VCaP (cell line): ENCODE measurements at regions not wholly inside any gene's neighbourhood (a gene's known extent, or its start where the extent isn't known, plus 50 kb on each side); places are given as distances from the start of the nearest gene placed in this dataset.

Experiments
- H3K27ac ChIP-seq: fragments of 450-650 bp; 2 replicates; pipeline ENCODE4 v1.5.1; 2017
- TF ChIP-seq, protein P1 (sequence below): fragments of 450-650 bp; conservative IDR thresholded peaks from 2 replicates; pipeline ENCODE4 v1.5.1; 2017; ENCODE audit warnings: mild to moderate bottlenecking, moderate library complexity

DNA sequence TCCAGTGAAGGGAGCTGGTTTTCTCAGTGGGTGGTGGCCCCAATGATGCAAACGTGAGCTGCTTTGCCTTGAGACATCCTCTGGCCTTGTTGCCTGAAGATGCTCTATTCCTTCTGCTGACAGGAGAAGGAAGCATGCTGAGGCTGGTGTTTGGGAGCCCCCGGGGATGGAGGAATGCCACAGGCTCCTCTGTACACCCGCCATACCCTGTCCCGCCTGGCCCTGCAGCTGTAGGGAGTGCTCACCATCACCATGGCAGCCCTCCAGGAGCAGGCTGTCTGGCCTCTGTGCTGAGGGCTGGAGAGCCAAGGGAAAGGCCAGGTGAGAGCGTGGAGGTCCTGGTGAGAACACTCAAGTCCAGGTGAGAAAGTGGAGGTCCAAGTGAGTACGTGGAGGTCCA is 134.4 kb downstream of the MRPL36 start:
- TF ChIP-seq, protein P1, sequence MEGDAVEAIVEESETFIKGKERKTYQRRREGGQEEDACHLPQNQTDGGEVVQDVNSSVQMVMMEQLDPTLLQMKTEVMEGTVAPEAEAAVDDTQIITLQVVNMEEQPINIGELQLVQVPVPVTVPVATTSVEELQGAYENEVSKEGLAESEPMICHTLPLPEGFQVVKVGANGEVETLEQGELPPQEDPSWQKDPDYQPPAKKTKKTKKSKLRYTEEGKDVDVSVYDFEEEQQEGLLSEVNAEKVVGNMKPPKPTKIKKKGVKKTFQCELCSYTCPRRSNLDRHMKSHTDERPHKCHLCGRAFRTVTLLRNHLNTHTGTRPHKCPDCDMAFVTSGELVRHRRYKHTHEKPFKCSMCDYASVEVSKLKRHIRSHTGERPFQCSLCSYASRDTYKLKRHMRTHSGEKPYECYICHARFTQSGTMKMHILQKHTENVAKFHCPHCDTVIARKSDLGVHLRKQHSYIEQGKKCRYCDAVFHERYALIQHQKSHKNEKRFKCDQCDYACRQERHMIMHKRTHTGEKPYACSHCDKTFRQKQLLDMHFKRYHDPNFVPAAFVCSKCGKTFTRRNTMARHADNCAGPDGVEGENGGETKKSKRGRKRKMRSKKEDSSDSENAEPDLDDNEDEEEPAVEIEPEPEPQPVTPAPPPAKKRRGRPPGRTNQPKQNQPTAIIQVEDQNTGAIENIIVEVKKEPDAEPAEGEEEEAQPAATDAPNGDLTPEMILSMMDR, result no peak
- H3K27ac ChIP-seq, result no peak overlapping the region

GRCh38 chr5:1663186-1663585 is 136.5 kb downstream of the MRPL36 start:
- H3K27ac ChIP-seq, result no peak overlapping the region
- TF ChIP-seq, protein P1, result no peak

- TF ChIP-seq, protein P1, result no peak
- no peak overlapping the region for H3K27ac ChIP-seq
Observed at GRCh38 chr5:1662559-1663085, 137.0 kb downstream of the MRPL36 start.

- H3K27ac ChIP-seq, result no peak overlapping the region
- TF ChIP-seq, protein P1, result no peak
Observed at GRCh38 chr5:1661831-1662558, 137.6 kb downstream of the MRPL36 start.

DNA sequence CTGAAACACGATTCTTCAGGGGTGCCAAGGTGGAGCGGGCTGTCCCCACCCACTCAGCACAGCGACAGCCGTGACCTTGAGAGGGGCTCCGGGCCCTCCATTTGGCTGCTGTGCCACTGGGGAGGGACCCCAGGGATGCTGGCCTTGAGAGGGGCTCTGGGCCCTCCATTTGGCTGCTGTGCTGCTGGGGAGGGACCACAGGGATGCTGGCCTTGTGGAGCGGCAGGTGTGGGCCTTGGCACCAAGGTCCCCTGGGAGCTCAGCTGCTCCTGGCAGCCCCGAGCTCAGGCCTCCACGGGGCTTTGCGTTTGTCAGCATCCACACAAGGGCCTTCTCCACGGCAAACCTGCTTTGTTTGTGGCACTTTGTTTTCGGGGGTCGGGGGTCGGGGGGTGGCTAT is 137.6 kb upstream of the LPCAT1 start:
- TF ChIP-seq, protein P1, result no peak

GRCh38 chr5:1660511-1660910 is 136.8 kb upstream of the LPCAT1 start:
- H3K27ac ChIP-seq, result no peak overlapping the region
- TF ChIP-seq, protein P1, result no peak

More for the DNA sequence above, 137.6 kb upstream of the LPCAT1 start:
- no peak overlapping the region for H3K27ac ChIP-seq

DNA sequence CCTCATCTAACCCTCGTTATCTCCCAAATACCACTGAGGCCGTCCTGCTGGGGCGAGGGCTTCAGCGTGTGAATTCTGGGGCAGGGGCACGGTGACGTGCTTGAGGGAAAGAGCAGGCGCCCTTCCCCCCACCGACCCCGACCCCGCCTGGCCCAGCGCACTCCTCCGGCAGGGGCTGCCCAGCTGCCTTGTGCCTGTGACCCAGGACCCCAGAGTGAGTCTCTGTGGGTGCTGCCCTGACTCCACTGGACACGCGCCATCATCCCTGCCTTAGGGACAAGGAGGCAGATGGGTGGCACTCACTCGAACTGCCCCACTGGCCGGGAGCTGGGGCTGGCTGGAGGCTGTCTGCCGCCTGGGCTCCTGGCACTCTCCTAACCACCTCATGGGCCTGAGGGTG is 136.2 kb upstream of the LPCAT1 start:
- TF ChIP-seq, protein P1, result no peak
- no peak overlapping the region for H3K27ac ChIP-seq
